Body of pancreas (tissue), 4 donors: ENCODE measurements at regions not wholly inside any gene's neighbourhood (a gene's known extent, or its start where the extent isn't known, plus 50 kb on each side); places are given as distances from the start of the nearest gene placed in this dataset.

Experiments used
- POLR2A ChIP-seq, 3 donors: fragments of 450-650 bp; IDR thresholded peaks; one replicate each; pipeline ENCODE4 v1.6.1; 2016; ENCODE audit warnings: antibody characterized with exemption in 3 of 3, mild to moderate bottlenecking in 2 of 3
- TF ChIP-seq, protein P1 (sequence below), 7 experiments: fragments of 450-650 bp in 4 of 7; fragments of 200-600 bp in 3 of 7; sonication (generic) in 3 of 7; IDR thresholded peaks; one replicate each; pipeline ENCODE4 v1.5.1; 2016 to 2019; ENCODE audit warnings: antibody characterized with exemption in 7 of 7

DNA sequence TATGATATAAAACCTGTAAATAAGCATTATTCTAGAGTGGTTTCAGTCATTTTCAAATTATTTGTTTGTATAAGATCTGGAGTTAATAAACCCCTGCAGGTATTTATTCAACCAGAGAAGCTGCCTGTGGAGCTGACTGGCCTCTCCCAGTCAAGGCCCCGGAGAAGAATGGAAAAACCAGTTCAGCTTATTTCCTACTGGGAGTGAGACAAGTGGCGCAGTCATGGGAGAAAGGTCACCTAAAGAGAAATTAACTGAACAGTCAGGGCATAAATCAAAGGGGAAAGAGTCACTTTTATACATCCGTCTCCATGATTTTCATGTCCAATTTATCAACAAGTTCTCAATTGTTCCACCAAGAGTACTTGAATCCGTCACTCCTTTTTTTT, 240.9 kb downstream of the RNF152 start:
- TF ChIP-seq, protein P1, sequence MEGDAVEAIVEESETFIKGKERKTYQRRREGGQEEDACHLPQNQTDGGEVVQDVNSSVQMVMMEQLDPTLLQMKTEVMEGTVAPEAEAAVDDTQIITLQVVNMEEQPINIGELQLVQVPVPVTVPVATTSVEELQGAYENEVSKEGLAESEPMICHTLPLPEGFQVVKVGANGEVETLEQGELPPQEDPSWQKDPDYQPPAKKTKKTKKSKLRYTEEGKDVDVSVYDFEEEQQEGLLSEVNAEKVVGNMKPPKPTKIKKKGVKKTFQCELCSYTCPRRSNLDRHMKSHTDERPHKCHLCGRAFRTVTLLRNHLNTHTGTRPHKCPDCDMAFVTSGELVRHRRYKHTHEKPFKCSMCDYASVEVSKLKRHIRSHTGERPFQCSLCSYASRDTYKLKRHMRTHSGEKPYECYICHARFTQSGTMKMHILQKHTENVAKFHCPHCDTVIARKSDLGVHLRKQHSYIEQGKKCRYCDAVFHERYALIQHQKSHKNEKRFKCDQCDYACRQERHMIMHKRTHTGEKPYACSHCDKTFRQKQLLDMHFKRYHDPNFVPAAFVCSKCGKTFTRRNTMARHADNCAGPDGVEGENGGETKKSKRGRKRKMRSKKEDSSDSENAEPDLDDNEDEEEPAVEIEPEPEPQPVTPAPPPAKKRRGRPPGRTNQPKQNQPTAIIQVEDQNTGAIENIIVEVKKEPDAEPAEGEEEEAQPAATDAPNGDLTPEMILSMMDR (IDR thresholded peaks at IDR 0.05) = no peak
- TF ChIP-seq POLR2A (IDR thresholded peaks at IDR 0.05) = no peak
